ENCODE measurements at regions not wholly inside any gene's neighbourhood (a gene's known extent, or its start where the extent isn't known, plus 50 kb on each side); places are given as distances from the start of the nearest gene placed in this dataset.

GRCh38 chr14:101411151-101411550, 150.1 kb upstream of the DIO3 start:
- TF ChIP-seq CTCF (IDR thresholded peaks at IDR 0.05; ENCODE audit: insufficient read depth, low read length, poor library complexity, severe bottlenecking) (no peak), EZH2phosphoT487 (conservative IDR thresholded peaks at IDR 0.05; ENCODE audit: low read length) (no peak)
